RWPE1 (cell line): ENCODE measurements at regions not wholly inside any gene's neighbourhood (a gene's known extent, or its start where the extent isn't known, plus 50 kb on each side); places are given as distances from the start of the nearest gene placed in this dataset.
"Not testable (repeated sequence)": the region's sequence is repeated elsewhere in the genome, so short reads cannot be mapped to it uniquely, and the experiment has no call there.

Source experiments
- CTCF ChIA-PET: fragments of 350-600 bp; sonication (Branson Sonifier 250); formaldehyde crosslinking; extraction: SDS; loops from one replicate; lab custom pipeline; 2021; lab: Yijun Ruan, JAX
- POLR2A ChIA-PET: fragments of 400-600 bp; formaldehyde crosslinking; extraction: SDS; loops from one replicate; lab custom pipeline; 2020; ENCODE audit warnings: antibody characterized with exemption; ENCODE audit not compliant: low non-redundant PET; lab: Yijun Ruan, JAX
- DNase-seq: peaks from one replicate; pipeline ENCODE4 v3.0.0; 2012; ENCODE audit warnings: low spot score
- H3K27ac ChIP-seq: fragments of 450-650 bp; 2 replicates; pipeline ENCODE4 v1.5.1; 2017

GRCh38 chr16:29578898-29579297 is 72.7 kb upstream of the NPIPB12 start:
- H3K27ac ChIP-seq, POLR2A ChIA-PET, DNase-seq, CTCF ChIA-PET: not testable (repeated sequence)

- POLR2A ChIA-PET, H3K27ac ChIP-seq, DNase-seq, CTCF ChIA-PET: not testable (repeated sequence)
Measured at GRCh38 chr16:29581764-29582163, 75.6 kb upstream of the NPIPB12 start.

DNA sequence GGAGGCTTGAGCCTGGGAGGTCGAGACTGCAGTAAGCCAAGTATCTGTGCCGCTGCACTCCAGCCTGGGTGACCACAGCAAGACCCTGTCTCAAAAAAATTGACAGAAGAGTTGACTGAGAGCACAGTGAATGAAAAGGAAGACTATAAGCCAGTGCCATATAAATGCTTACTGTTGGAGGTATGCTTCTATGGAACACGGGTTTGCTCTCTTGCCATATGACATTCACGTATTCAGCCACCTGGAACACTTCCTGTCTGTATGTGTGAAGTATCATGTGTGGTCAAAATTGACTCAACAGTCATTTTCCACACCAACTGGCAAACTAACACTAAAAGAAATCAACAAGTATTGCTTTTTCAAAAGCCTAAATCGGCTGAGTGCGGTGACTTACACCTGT is 71.1 kb upstream of the SPN start:
- POLR2A ChIA-PET, CTCF ChIA-PET, H3K27ac ChIP-seq, DNase-seq: not testable (repeated sequence)

DNA sequence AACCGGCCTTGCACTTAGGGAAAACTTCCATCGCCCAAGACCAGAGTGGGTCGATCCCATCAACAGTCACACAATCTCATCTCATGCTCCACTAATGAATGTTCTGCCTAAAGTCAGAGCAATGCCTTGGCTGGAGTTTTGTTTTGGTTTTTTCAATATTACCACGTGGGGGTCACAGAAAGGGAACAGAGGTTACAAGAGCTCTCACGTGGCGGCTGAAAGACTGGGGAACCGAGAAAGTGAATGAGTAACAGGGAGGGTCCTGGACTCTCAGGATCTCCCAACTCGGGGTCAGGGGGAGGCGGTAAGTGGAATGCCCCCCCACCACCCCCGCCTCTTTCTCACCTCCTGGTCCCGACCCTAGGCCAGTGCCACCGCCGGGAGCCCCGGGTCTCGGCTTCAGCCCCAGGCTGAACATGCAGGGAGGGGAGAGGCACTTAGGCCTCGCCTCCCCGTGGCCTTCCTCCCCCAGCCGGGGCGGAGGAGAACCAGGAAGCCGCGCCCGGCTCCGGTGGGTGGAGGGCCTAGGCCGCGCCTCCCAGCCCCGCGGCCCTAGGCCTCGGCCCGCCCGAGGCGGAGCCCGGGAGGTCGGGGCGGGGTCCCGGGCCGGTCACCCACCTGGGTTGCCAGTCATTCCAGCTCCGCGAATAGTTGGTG is 68.7 kb upstream of the SPN start:
- H3K27ac ChIP-seq, result peak overlapping the region; percentile 92
- CTCF ChIA-PET, result interaction anchor here (0.6 kb wide), 1 partner anchor 10 kb away, joined by 3 read pairs; no protein-coding TSS in a partner anchor
- POLR2A ChIA-PET, result not testable (repeated sequence)
- DNase-seq, result peak; percentile 21

GRCh38 chr16:29594926-29595838 is 67.9 kb upstream of the SPN start:
- peak; percentile 79 for DNase-seq
- H3K27ac ChIP-seq, result peak overlapping the region; percentile 92
- POLR2A ChIA-PET, result not testable (repeated sequence)
- CTCF ChIA-PET, result interaction anchor here (0.6 kb wide), 1 partner anchor 10 kb away, joined by 3 read pairs; no protein-coding TSS in a partner anchor

GRCh38 chr16:29597030-29597429 is 66.0 kb upstream of the SPN start:
- POLR2A ChIA-PET, DNase-seq, CTCF ChIA-PET: not testable (repeated sequence)
- peak overlapping the region; percentile 34 for H3K27ac ChIP-seq

- DNase-seq, POLR2A ChIA-PET, CTCF ChIA-PET: not testable (repeated sequence)
- H3K27ac ChIP-seq, result peak overlapping the region; percentile 43
Measured at GRCh38 chr16:29600111-29601000, 62.7 kb upstream of the SPN start.

GRCh38 chr16:29602247-29602625 is 60.8 kb upstream of the SPN start:
- DNase-seq, CTCF ChIA-PET, POLR2A ChIA-PET: not testable (repeated sequence)
- H3K27ac ChIP-seq, result peak overlapping the region; percentile 76

GRCh38 chr16:29602683-29603088 is 60.4 kb upstream of the SPN start:
- POLR2A ChIA-PET, result not testable (repeated sequence)

DNA sequence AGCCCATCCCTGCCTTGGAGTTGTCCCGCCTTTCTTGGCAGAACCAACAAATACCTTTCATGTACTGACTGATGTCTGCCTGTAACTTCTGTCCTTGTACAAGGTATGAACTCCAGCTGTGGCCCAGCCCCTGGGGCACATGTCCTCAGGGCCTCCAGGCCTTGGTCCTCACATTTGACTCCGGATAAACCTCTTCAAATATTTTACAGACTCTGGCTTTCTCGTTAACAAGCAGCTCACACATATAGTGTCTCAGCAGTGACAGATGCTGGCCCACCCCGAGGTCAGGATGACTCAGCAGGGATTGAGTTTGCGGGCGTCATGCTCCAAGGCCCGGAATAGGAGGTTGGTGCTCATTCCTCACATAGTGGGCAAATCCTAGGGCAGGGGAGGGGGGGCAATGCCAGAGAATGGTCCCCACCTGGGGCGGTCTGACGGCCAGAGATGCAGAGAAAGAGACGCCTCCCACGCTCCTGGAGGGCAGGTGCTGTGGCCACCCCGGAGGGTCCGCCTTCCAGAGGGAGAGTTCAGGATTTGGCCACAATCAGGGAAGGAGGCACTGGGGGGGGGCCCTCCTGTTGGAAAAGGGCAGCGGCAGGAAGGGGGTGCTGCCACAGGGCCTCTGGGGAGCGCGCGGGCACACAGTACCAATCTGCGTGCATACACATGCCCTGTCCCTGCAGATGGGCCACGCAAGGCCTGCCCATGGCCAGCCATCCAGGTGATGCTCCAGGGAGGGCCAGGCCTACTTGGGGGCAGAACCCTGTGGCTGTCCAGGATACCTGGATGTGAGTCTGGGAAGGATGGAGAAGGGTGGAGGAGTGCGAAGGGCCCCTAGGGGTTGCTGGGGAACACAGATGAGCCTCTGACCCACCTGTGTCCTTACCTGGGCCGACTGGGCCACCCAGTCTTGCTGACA is 58.2 kb upstream of the SPN start:
- H3K27ac ChIP-seq, result peak overlapping the region; percentile 76
- POLR2A ChIA-PET, result not testable (repeated sequence)
- DNase-seq, result peak; percentile 24
- CTCF ChIA-PET, result interaction anchor here (0.6 kb wide), 1 partner anchor 10 kb away, joined by 3 read pairs; no protein-coding TSS in a partner anchor

More at GRCh38 chr16:29602683-29603088, 60.4 kb upstream of the SPN start:
- H3K27ac ChIP-seq, result peak overlapping the region; percentile 76
- DNase-seq, CTCF ChIA-PET: not testable (repeated sequence)

GRCh38 chr16:29605593-29606205 is 57.3 kb upstream of the SPN start:
- CTCF ChIA-PET, POLR2A ChIA-PET, DNase-seq: not testable (repeated sequence)
- peak overlapping the region; percentile 76 for H3K27ac ChIP-seq

DNA sequence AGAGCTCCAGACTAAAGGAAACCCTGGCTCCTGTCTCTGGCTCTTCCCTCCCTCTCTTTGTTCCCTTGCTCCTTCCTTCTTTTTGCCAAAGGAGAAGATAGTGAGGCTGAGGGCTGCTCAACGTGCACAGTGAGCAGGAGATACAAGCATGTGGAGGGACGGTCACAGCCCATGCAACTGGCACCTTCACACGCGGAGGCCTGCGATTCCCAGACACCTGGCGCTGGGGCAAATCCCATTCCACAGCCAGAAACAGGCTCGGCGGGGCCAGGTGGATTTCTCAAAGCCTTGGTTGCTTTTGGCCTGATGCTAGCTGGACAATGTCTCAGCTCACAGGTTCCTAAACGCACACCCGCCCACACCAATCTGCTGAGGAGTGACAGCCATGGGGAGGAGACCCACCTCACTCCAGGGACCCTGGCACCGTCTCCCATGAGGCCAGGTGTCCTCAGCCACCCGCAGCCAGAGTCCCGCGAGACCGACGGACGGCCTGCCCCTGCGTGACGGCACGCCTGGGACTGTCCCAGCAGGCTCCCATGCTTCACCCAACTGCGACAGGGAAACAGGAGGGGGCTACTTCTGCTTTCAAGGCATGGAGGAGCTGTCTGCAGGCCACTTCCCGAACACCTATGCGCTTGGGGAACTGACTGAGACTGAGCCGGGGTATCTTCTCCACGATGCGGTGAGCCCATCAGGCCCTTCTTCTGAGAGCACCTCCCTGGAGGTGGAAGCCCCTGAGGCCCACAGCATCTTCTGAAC is 56.2 kb upstream of the SPN start:
- CTCF ChIA-PET, DNase-seq, POLR2A ChIA-PET: not testable (repeated sequence)
- peak overlapping the region; percentile 32; the same call in 1 of the 2 replicates for H3K27ac ChIP-seq

- H3K27ac ChIP-seq, CTCF ChIA-PET, POLR2A ChIA-PET, DNase-seq: not testable (repeated sequence)
Measured at GRCh38 chr16:29607428-29607823, 55.6 kb upstream of the SPN start.

DNA sequence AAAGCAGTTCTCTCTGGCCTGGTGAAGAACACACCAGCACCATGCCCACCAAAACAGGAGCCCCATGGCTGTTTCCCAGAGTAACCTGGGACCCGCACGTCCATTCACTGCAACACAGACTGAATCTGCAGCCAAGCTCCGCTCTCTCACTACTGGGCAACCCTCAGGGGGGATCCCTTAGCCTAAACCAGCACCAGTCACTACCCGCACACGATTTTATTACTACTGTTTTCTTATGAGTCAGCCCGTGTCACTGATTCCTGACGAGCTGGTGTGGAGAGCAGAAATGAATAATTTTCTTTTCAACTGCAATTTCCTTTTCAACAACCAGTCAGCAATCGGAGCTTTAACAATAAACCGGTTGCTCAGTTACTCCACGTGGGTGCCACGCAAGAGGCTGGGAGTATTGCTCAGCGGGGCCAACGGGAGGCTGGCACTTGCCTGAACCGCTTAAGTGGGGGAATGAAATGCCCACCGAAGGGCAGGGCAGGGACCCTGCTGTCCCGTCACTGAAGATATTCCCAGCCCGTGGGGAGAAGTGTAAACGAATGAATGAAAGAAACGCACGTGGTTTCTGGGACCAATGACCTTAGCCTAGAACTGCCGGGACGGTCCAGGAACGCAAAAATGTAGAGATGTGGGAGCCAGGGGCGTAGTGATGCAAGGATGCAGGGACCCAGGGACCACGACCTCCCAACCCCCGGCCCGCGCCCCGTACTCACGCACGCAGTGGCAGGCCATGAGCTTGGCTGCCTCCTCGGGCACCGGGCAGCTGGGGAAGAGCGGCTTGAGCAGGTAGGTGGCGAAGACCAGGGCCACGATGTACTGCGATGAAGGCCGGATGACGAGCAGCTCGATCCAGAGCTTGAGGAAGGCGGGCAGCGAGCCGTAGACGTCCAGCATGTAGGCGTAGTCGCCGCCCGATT is 50.4 kb upstream of the SPN start:
- H3K27ac ChIP-seq, result peak overlapping the region; percentile 88
- DNase-seq, POLR2A ChIA-PET, CTCF ChIA-PET: not testable (repeated sequence)
